A549 (cell line): ENCODE measurements at regions not wholly inside any gene's neighbourhood (a gene's known extent, or its start where the extent isn't known, plus 50 kb on each side); places are given as distances from the start of the nearest gene placed in this dataset.
A peak's percentile ranks its signal among the peaks of the same experiment; 100 is the strongest.

Source experiments
- ATAC-seq, 2 experiments: fragments of 200-7000 bp in 1 of 2; fragments of >200 bp in 1 of 2; cut with Nextera tagmentation in 1 of 2; cut with Tn5 transposase in 1 of 2; 3 replicates each; pipeline versions ENCODE4 v1.8.0 to v1.9.1; 2018 to 2020; ENCODE audit warnings: mild to moderate bottlenecking in 1 of 2, moderate library complexity in 1 of 2
- CTCF ChIA-PET: fragments of 300-600 bp; sonication (Branson Sonifier 250); formaldehyde crosslinking; extraction: SDS; loops from one replicate; lab custom pipeline; 2021; ENCODE audit warnings: antibody characterized with exemption, inconsistent platforms; lab: Yijun Ruan, JAX
- POLR2A ChIA-PET: fragments of 350-600 bp; formaldehyde crosslinking; extraction: SDS; loops from one replicate; lab custom pipeline; 2021; ENCODE audit warnings: antibody characterized with exemption, inconsistent platforms; lab: Yijun Ruan, JAX
- DNase-seq, 2 experiments: peaks; one replicate each; pipeline versions ENCODE4 v3.0.0 to v3.0.0-alpha.2; 2011 to 2016; ENCODE audit warnings: low read depth in 1 of 2, low spot score in 1 of 2
- FAIRE-seq: peaks from 2 replicates; lab custom pipeline; 2011; peaks lifted over from hg19 to GRCh38; lab: Jason Lieb, UNC
- H3K27ac ChIP-seq, 2 experiments: fragments of >200 bp; sonication (Bioruptor Twin); formaldehyde crosslinking; 3 replicates each; pipeline ENCODE4 v1.5.1; 2016 to 2017
- H3K4me1 ChIP-seq: fragments of >200 bp; sonication (Bioruptor Twin); formaldehyde crosslinking; 3 replicates; pipeline ENCODE4 v1.6.1; 2016
- H3K4me2 ChIP-seq: fragments of >200 bp; sonication (Bioruptor Twin); formaldehyde crosslinking; 3 replicates; pipeline ENCODE4 v1.6.1; 2016
- H3K4me3 ChIP-seq: fragments of >200 bp; sonication (Bioruptor Twin); formaldehyde crosslinking; 3 replicates; pipeline ENCODE4 v1.5.1; 2016
- H3K9me3 ChIP-seq: fragments of >200 bp; sonication (Bioruptor Twin); formaldehyde crosslinking; 3 replicates; pipeline ENCODE4 v1.6.1; 2016
- CBX2 ChIP-seq: fragments of 200-600 bp; sonication (generic); IDR thresholded peaks from 2 replicates; pipeline ENCODE4 v1.6.1; 2016; ENCODE audit warnings: low read depth, mild to moderate bottlenecking, borderline replicate concordance
- CEBPB ChIP-seq, 2 experiments: fragments of >200 bp in 1 of 2; sonication (Bioruptor Twin) in 1 of 2; formaldehyde crosslinking in 1 of 2; IDR thresholded peaks; 2 replicates each; pipeline ENCODE4 v1.6.1; 2012 to 2016
- CHD2 ChIP-seq: fragments of 150-350 bp; IDR thresholded peaks from 2 replicates; pipeline ENCODE4 v1.6.1; 2014; ENCODE audit warnings: low read length; ENCODE audit not compliant: partially characterized antibody
- ESRRA ChIP-seq: fragments of 150-350 bp; IDR thresholded peaks from 2 replicates; pipeline ENCODE4 v1.6.1; 2014; ENCODE audit warnings: mild to moderate bottlenecking, low read length, borderline replicate concordance
- FOSL2 ChIP-seq, 2 experiments: fragments of 450-650 bp in 1 of 2; fragments of >200 bp in 1 of 2; sonication (Bioruptor Twin) in 1 of 2; formaldehyde crosslinking; IDR thresholded peaks; 2 replicates each; pipeline versions ENCODE4 v1.5.0 to v1.6.1; 2016 to 2020; ENCODE audit warnings: mild to moderate bottlenecking in 1 of 2, moderate library complexity in 1 of 2
- JUN ChIP-seq, 2 experiments: fragments of >200 bp; sonication (Bioruptor Twin); formaldehyde crosslinking; IDR thresholded peaks; 2 replicates in 1 of 2; 3 replicates in 1 of 2; pipeline ENCODE4 v1.6.1; 2016 to 2017
- MAFK ChIP-seq: fragments of 450-650 bp; IDR thresholded peaks from 2 replicates; pipeline ENCODE4 v1.6.1; 2014; ENCODE audit not compliant: partially characterized antibody
- MAZ ChIP-seq: fragments of 150-350 bp; IDR thresholded peaks from 2 replicates; pipeline ENCODE4 v1.6.1; 2014; ENCODE audit warnings: antibody characterized with exemption, low read depth, low read length, borderline replicate concordance
- RAD21 ChIP-seq, 2 experiments: fragments of >200 bp in 1 of 2; sonication (Bioruptor Twin) in 1 of 2; formaldehyde crosslinking in 1 of 2; IDR thresholded peaks in 1 of 2; conservative IDR thresholded peaks in 1 of 2; 2 replicates in 1 of 2; 3 replicates in 1 of 2; pipeline ENCODE4 v1.6.1; 2012 to 2018; ENCODE audit warnings: inconsistent platforms in 1 of 2
- RARB ChIP-seq: fragments of 250-450 bp; sonication (Bioruptor Pico); IDR thresholded peaks from 2 replicates; pipeline ENCODE4 v1.8.0; 2021; ENCODE audit warnings: mild to moderate bottlenecking, moderate library complexity
- RFX5 ChIP-seq: fragments of 450-650 bp; IDR thresholded peaks from 2 replicates; pipeline ENCODE4 v1.7.1; 2014; ENCODE audit warnings: antibody characterized with exemption, mild to moderate bottlenecking, moderate library complexity
- WGBS: methylation state at CpG from one replicate; pipeline ENCODE4 v1.1.6; 2017; ENCODE audit errors: missing lambda C conversion rate; 5-methylcytosine and 5-hydroxymethylcytosine counted together
- TF ChIP-seq, protein P1 (sequence below): fragments of 250-450 bp; sonication (Bioruptor Pico); IDR thresholded peaks from 2 replicates; pipeline ENCODE4 v1.5.0; 2020; ENCODE audit warnings: low read depth, mild to moderate bottlenecking, moderate library complexity
- TF ChIP-seq, protein P2 (sequence below): fragments of 450-650 bp; IDR thresholded peaks from 2 replicates; pipeline ENCODE4 v1.6.1; 2014; ENCODE audit warnings: antibody characterized with exemption
- TF ChIP-seq, protein P3 (sequence below): IDR thresholded peaks from 2 replicates; pipeline ENCODE4 v1.6.1; 2012
- TF ChIP-seq, protein P4 (sequence below): fragments of 150-350 bp; IDR thresholded peaks from 2 replicates; pipeline ENCODE4 v1.6.1; 2014; ENCODE audit warnings: low read depth, mild to moderate bottlenecking, low read length

DNA sequence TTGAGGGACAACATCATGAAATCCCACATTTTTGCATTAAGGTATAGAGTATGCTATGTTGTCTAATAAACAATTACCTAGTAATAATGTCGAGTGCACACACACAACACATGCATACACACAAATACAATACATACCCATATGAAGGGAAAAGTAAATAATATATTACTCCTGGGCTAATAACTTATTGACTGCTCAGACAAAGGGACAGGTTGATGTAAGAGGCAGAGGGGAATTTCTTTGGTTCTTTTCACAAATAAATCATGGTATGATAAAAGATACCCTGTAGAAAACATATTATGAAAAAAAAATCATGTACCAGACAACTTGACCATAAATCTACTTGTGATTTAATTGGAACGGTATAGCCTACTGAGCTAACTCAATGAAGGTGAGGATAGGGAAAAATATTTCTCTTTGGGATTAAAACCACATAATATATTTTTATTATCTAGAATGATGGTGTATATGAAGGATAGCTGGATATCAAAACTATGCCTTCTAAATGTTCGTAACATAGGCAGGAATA is 398.7 kb upstream of the LRRTM4 start:
- under 1% methylated on average over 3 of the region's 3 CpGs for WGBS
- ChIA-PET POLR2A (no interaction called here), CTCF (no interaction called here)
- no peak overlapping the region for H3K4me2 ChIP-seq
- DNase-seq = no peak
- FAIRE-seq = no peak
- H3K4me1 ChIP-seq = no peaks in the 10 kb centered on the region
- no peak for TF ChIP-seq CEBPB (IDR thresholded peaks at IDR 0.05)
- no peak for TF ChIP-seq JUN (IDR thresholded peaks at IDR 0.05)
- TF ChIP-seq MAZ = no peak
- TF ChIP-seq, protein P1, sequence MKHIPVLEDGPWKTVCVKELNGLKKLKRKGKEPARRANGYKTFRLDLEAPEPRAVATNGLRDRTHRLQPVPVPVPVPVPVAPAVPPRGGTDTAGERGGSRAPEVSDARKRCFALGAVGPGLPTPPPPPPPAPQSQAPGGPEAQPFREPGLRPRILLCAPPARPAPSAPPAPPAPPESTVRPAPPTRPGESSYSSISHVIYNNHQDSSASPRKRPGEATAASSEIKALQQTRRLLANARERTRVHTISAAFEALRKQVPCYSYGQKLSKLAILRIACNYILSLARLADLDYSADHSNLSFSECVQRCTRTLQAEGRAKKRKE (CRISPR knock-in tag) = no peak
- TF ChIP-seq RAD21 (conservative IDR thresholded peaks at IDR 0.05 in 1 of 2, IDR thresholded peaks at IDR 0.05 in 1 of 2) = no peak
- no peak for TF ChIP-seq FOSL2 (IDR thresholded peaks at IDR 0.05)
- no peak for TF ChIP-seq FOSL2 (CRISPR knock-in tag; IDR thresholded peaks at IDR 0.05)
- no peak for TF ChIP-seq ESRRA
- H3K4me3 ChIP-seq = no peak overlapping the region
- no peaks in the 10 kb centered on the region; the same call in 2 of the 3 replicates for H3K9me3 ChIP-seq
- H3K27ac ChIP-seq = no peak overlapping the region
- ATAC-seq = no peak

DNA sequence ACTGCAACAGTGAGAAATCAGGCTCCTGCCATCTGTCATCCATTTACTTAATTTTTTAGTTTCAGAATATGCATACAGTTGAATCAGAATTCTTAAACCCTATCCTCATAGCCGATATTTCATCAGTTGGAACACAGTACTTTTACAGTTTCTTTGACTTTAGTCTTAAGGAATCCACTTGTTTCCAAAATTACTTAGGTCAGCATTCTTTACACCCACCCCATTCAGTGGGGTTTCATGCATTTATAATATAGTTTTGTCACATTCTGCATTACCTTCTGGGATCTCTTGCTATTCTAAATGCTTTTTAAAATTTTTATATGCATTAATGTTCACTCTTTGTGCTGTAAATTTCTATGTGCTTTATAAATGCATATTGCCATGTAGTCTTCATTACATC is 400.4 kb upstream of the LRRTM4 start:
- no peaks in the 10 kb centered on the region for H3K4me1 ChIP-seq
- H3K9me3 ChIP-seq = peaks cover 8% of the 10 kb centered on the region; the same call in 1 of the 3 replicates
- H3K27ac ChIP-seq = no peak overlapping the region
- POLR2A ChIA-PET = no interaction called here
- no peak overlapping the region for H3K4me2 ChIP-seq
- H3K4me3 ChIP-seq = no peak overlapping the region
- 0% methylated on average over 1 of the region's 1 CpG for WGBS
- FAIRE-seq (no peak), DNase-seq (no peak), ATAC-seq (no peak)
- TF ChIP-seq, protein P2, sequence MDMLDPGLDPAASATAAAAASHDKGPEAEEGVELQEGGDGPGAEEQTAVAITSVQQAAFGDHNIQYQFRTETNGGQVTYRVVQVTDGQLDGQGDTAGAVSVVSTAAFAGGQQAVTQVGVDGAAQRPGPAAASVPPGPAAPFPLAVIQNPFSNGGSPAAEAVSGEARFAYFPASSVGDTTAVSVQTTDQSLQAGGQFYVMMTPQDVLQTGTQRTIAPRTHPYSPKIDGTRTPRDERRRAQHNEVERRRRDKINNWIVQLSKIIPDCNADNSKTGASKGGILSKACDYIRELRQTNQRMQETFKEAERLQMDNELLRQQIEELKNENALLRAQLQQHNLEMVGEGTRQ = no peak
- TF ChIP-seq MAFK (peak; percentile 77), RAD21 (conservative IDR thresholded peaks at IDR 0.05 in 1 of 2, IDR thresholded peaks at IDR 0.05 in 1 of 2) (no peak), CBX2 (no peak), RFX5 (no peak), CHD2 (no peak), JUN (IDR thresholded peaks at IDR 0.05) (no peak)
- CTCF ChIA-PET = no interaction called here

DNA sequence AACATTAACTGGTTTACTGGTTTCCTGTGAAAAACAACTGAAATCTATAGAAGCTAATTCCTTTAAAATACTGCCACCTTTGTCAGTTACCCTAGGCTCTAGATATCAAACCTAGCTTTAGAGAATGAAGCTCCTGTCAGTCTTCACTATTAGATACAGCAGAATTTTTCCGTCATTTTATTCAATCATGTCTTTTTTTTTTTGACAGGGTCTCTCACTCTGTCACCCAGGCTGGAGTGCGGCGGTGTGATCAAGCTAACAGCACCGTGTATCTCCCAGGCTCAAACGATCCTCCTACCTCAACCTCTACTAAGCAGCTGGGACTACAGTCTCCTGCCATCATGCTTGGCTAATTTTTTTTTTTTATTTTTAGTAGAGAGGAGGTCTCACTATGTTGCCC is 415.2 kb upstream of the LRRTM4 start:
- 40% methylated on average over 5 of the region's 5 CpGs for WGBS
- Histone ChIP-seq H3K27ac (no peak overlapping the region), H3K4me1 (no peaks in the 10 kb centered on the region), H3K4me2 (no peak overlapping the region), H3K4me3 (no peak overlapping the region), H3K9me3 (peaks cover 3% of the 10 kb centered on the region; the same call in 2 of the 3 replicates)
- ChIA-PET POLR2A (no interaction called here), CTCF (no interaction called here)
- TF ChIP-seq, protein P3, sequence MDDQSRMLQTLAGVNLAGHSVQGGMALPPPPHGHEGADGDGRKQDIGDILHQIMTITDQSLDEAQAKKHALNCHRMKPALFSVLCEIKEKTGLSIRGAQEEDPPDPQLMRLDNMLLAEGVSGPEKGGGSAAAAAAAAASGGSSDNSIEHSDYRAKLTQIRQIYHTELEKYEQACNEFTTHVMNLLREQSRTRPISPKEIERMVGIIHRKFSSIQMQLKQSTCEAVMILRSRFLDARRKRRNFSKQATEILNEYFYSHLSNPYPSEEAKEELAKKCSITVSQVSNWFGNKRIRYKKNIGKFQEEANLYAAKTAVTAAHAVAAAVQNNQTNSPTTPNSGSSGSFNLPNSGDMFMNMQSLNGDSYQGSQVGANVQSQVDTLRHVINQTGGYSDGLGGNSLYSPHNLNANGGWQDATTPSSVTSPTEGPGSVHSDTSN = no peak
- TF ChIP-seq, protein P4, sequence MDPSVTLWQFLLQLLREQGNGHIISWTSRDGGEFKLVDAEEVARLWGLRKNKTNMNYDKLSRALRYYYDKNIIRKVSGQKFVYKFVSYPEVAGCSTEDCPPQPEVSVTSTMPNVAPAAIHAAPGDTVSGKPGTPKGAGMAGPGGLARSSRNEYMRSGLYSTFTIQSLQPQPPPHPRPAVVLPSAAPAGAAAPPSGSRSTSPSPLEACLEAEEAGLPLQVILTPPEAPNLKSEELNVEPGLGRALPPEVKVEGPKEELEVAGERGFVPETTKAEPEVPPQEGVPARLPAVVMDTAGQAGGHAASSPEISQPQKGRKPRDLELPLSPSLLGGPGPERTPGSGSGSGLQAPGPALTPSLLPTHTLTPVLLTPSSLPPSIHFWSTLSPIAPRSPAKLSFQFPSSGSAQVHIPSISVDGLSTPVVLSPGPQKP = no peak
- no peak for TF ChIP-seq RARB (CRISPR knock-in tag)
- DNase-seq (no peak), ATAC-seq (no peak), FAIRE-seq (no peak)
